SK-N-SH treated with all-trans-retinoic acid at 6 μM for 48 hours (cell line): ENCODE measurements at regions not wholly inside any gene's neighbourhood (a gene's known extent, or its start where the extent isn't known, plus 50 kb on each side); places are given as distances from the start of the nearest gene placed in this dataset.

Experiments
- CSRNP3 ChIP-seq: fragments of 250-450 bp; sonication (Bioruptor Pico); IDR thresholded peaks from 2 replicates; pipeline ENCODE4 v1.5.1; 2021; ENCODE audit warnings: mild to moderate bottlenecking, moderate library complexity
- ESRRG ChIP-seq: fragments of 250-450 bp; sonication (Bioruptor Pico); IDR thresholded peaks from 2 replicates; pipeline ENCODE4 v1.6.1; 2021; ENCODE audit warnings: mild to moderate bottlenecking
- PPARA ChIP-seq: fragments of 250-450 bp; sonication (Bioruptor Pico); IDR thresholded peaks from 2 replicates; pipeline ENCODE4 v1.5.0; 2020; ENCODE audit warnings: mild to moderate bottlenecking, borderline replicate concordance
- TCF4 ChIP-seq: fragments of 250-450 bp; sonication (Bioruptor Pico); IDR thresholded peaks from 2 replicates; pipeline ENCODE4 v1.8.0; 2021; ENCODE audit warnings: mild to moderate bottlenecking, moderate library complexity, borderline replicate concordance
- ZFP3 ChIP-seq: fragments of 250-450 bp; sonication (Bioruptor Pico); IDR thresholded peaks from 2 replicates; pipeline ENCODE4 v1.5.0; 2020; ENCODE audit warnings: mild to moderate bottlenecking, moderate library complexity
- ZNF70 ChIP-seq: fragments of 450-650 bp; formaldehyde crosslinking; IDR thresholded peaks from 2 replicates; pipeline ENCODE4 v1.5.0; 2020; ENCODE audit warnings: mild to moderate bottlenecking, moderate library complexity

GRCh38 chr16:63442246-63442645 lies 1406.0 kb upstream of the CDH8 start:
- TF ChIP-seq ESRRG (CRISPR knock-in tag) (no peak), TCF4 (CRISPR knock-in tag) (no peak), CSRNP3 (CRISPR knock-in tag) (no peak), ZFP3 (CRISPR knock-in tag) (no peak), PPARA (CRISPR knock-in tag) (no peak), ZNF70 (no peak)
